GM19463 (cell line): ENCODE measurements at regions not wholly inside any gene's neighbourhood (a gene's known extent, or its start where the extent isn't known, plus 50 kb on each side); places are given as distances from the start of the nearest gene placed in this dataset.
"Not testable (repeated sequence)": the region's sequence is repeated elsewhere in the genome, so short reads cannot be mapped to it uniquely, and the experiment has no call there.

Source experiments
- ATAC-seq: cut with Tn5 transposase; IDR thresholded peaks from one replicate; pipeline ENCODE4 v1.9.1; 2021; ENCODE audit warnings: mild to moderate bottlenecking, moderate library complexity; ENCODE audit not compliant: unreplicated experiment

- ATAC-seq, result not testable (repeated sequence)
Measured at GRCh38 chr10:42533866-42534265, 104.5 kb downstream of the ZNF33B start.

GRCh38 chr10:42532996-42533395, 105.4 kb downstream of the ZNF33B start:
- ATAC-seq, result no peak

DNA sequence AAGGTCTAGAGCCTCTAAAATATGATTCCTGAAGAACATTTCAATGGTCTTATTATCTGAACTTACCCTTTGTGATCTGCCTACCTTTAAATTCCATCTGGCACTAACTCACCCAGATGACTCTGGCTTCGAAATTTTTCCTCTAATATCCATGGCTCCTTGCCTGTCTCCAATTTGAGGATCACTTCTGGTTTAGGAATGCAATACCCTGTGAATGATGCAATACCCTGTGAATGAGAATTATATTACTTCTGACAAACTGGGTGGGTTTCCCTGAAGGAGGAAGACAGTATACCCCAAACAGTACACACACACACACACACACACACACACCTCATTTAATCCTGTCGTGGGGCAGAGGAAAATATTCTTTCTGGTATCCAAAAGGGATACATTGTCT, 115.3 kb downstream of the ZNF33B start:
- no peak for ATAC-seq

- no peak for ATAC-seq
Measured at GRCh38 chr10:42519761-42520460, 118.5 kb downstream of the ZNF33B start.

GRCh38 chr10:42519079-42519478, 119.3 kb downstream of the ZNF33B start:
- no peak for ATAC-seq

DNA sequence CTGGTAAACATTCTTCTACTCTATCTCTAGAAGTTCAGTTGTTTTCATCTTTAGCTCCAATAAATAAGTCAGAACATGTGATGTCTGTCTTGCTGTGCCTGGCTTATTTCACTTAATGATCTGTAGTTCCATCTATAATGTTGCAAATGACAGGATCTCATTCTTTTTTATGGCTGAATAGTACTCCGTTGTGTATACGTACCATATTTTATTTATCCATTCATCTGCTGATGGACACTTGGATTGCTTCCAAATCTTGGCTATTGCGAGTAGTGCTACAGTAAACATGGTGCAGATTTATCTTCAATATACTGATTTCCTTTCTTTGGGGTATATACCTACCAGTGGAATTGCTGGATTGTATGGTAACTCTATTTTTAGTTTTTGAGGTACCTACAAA, 124.4 kb downstream of the ZNF33B start:
- no peak for ATAC-seq

DNA sequence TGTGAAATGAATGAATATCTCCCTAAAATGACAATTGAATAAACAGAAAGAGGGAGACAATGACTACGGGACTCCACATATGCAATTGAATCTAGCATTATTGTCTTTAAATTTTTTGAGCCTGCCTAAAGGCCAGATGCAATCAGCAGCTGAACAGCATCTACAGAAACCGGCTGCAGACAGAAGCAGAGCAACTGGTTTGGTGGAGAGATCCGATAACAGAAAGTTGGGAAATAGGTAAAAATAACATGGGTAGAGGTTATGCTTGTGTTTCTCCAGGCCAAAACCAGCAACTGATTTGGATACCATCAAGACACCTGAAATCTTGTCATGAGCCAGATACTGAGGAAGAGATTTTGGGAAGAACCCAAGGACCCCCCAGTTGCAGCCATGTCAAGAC, 146.6 kb downstream of the ZNF33B start:
- ATAC-seq, result no peak

DNA sequence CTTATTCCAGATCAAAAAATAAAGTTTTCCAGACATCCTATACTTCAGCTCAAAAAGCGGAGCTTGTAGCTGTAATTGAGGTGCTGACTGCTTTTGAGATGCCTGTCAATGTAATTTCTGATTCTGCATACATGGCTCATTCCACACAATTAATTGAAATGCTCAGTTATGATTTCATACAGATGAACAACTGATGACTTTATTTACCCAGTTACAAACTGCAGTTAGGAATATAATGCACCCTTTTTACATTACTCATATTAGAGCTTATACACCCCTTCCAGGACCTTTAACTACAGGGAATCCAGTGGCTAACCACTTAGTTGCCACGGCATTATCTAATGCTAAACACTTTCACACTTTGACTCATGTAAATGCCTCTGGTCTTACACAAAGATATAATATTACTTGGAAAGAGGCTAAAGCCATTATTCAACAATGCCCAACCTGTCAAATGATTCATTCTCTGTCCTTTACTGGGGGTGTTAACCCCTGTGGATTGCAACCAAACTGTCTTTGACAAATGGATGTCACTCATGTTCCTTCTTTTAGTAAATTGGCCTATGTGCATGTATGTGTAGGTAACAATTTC, 147.3 kb downstream of the ZNF33B start:
- no peak for ATAC-seq

- no peak for ATAC-seq
Measured at GRCh38 chr10:42490368-42490767, 148.0 kb downstream of the ZNF33B start.

DNA sequence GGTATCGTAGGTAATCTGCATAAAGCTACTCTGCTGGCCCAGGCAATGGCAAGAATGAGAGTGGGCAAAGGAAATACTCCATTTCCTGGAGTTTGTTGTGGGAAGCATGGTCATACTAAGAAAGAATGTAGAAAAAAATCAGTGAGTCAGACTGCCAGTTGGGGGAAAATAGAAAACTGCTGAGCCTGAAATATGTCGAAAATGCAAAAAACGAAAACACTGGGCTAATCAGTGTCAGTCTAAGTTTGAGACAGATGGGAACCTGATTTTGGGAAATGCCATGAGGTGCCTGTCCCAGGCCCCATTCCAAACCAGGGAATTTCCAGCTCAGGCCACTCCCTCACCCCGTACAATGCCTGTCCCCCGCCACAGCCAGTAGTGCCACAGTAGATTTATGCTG, 150.0 kb downstream of the ZNF33B start:
- ATAC-seq, result no peak

- no peak for ATAC-seq
Measured at GRCh38 chr10:42482411-42482810, 156.0 kb downstream of the ZNF33B start.

DNA sequence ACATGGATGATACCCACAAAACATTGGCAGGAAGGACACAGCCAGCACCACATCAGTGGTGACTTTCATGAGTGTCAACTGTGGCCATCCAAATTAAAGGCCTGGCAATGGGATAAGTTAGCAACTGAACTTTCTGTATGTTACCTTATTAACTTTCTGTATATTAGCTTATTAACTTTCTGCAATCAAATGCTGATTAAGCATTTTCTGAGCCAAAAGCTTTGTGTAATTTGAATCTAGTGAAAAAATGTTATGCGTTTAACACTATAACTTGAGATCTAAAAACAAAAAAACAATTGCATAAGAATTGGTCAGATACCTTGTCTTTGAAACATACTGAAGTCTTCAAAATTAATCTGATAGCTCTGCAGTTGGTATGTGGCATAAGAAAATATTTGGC, 159.3 kb downstream of the ZNF33B start:
- no peak for ATAC-seq

DNA sequence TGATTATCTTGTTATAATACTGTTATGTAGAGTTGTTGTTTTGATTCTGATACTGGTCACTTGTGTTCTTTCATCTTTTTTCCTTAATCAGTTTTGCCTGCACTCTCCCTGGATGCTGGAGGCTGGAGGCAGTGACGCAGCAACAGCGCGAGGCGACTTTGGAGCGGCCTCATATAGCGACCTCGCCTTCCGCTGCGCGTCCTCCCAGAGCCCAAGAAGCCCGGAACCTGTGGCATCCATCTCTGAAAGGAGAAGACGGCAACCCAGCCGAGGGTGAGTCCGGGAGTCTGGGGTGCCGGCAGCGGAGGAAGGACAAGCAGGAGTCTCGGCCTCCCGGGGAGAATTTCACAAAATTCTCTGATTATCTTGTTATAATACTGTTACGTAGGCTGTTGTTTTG, 161.2 kb downstream of the ZNF33B start:
- no peak for ATAC-seq

DNA sequence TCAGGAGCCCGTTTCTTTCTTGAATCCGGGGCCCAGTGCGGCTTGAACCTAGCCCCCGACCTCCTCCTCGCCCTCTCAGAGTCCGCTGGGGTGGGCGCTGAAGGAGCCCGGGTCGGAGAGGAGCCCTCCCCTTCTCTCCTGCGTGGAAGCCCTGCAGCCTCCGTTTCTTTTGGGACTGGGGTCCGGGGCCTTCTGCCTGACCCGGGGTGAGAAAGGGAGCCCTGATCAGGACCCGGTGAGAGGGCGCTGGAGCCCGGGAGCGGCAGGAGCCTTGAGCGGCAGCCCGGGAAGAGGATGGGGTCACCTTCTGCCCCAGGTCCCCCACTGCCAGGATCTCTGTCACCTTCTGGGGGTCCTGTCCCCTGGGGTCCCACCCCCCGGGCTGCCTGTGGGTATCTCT, 162.3 kb downstream of the ZNF33B start:
- no peak for ATAC-seq

- no peak for ATAC-seq
Measured at GRCh38 chr10:42475168-42476098, 162.9 kb downstream of the ZNF33B start.

DNA sequence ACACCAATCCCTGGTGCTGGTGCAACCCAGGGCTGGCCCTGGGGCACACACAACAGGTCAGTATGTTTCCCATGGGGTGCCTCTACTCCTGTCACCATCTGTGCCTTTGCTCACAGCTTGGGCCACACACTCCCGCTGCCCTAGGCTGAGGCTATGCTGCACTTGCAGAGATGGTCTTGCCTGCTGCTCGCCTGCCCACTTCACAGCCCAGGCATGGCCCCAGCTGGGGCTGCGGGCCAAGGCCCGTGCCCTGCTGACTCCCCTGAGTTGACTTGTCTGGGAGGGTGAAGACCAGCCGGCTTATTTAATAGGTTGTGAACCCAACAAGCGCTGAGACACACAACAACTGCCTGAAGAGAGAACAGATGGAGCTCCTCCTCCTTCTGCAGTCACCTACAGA, 184.1 kb downstream of the ZNF33B start:
- ATAC-seq, result no peak

DNA sequence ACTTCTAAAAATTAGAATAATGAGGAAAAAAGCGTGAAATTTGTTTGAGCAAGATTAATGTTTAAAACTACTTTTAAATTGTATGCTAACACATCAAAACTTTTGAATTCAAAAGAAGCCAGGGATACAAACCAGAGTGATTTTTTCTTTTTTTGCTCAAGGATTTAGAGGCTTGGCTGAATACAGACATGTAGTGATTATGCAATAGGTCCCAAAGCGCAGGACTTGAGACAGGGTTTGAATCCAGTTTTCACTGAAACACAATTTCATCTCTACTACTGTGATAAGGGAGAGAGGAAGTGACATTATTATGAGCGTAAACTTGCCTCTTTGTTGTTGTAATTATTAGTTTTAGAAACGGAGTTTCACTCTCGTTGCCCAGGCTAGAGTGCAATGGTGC, 207.3 kb downstream of the ZNF33B start:
- ATAC-seq, result no peak

DNA sequence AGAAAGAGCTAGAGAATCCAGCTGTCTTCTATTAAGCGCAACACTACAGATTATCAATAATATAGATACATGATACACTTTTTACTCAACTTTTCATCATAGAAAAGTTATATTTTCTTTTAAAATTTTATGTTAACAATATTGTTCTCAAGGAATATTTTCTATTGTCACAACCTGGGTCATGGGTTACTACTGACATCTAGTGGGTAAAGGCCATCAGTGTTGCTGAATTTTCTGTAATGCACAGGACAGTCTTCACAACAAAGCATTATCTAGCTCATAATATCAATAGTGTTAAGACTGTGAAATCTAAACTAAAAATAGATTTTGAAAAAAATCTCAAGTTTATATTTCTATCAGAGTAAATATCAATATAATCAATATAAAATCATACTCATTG, 209.8 kb downstream of the ZNF33B start:
- ATAC-seq, result no peak

DNA sequence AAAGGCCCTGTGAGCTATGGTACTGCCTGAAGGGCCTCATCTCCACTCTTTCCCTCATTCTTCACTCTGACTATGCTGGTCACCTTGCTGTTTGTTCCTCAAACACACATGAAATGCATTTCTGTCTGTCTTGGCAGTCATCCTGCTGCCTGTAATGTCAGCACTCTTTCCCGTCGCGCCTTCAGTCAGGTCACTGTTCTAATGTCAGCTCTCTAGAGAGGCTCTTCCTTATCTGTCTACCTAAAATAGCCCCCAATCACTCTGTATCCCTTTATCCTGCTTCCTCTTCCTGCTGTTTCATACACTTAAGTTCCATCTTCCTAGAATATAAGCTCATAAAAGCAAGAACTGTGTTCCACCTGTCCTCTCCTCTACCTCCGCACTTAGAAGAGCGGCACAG, 215.5 kb downstream of the ZNF33B start:
- ATAC-seq, result no peak

- no peak for ATAC-seq
Measured at GRCh38 chr10:42421812-42422211, 216.6 kb downstream of the ZNF33B start.

DNA sequence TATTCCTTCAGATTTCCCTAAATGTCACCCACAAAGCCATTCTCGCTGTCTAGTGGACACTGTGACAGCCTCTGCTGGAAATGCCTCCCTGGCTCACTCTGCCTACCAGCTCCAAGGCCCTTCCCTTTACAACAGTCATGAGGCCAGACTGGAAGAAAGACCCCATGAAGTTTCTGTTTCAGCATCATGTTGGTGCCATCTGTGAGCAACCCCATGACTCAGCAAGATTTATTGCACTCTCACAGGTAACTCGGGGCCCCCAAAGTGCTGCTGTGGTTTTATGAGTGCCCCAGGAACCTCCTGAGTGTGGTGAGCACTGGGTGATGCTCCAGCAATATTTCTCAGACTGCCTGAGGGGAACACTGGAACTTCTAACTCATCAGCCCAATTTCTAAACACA, 218.6 kb downstream of the ZNF33B start:
- ATAC-seq, result no peak
